ENCODE measurements at regions not wholly inside any gene's neighbourhood (a gene's known extent, or its start where the extent isn't known, plus 50 kb on each side); places are given as distances from the start of the nearest gene placed in this dataset.

- TF ChIP-seq YY1 (IDR thresholded peaks at IDR 0.05; ENCODE audit: low read depth) (no peak), RAD21 (IDR thresholded peaks at IDR 0.05; ENCODE audit: low read depth) (no peak), TCF12 (IDR thresholded peaks at IDR 0.05; ENCODE audit: low read depth) (no peak), TEAD4 (IDR thresholded peaks at IDR 0.05) (no peak), TAF1 (IDR thresholded peaks at IDR 0.05; ENCODE audit: low read depth) (no peak), CEBPB (IDR thresholded peaks at IDR 0.05) (no peak), EP300 (IDR thresholded peaks at IDR 0.05; ENCODE audit: borderline replicate concordance) (no peak)
These were observed 2637.0 kb downstream of the PCDH7 start for GRCh38 chr4:33357121-33357520.
